GM12891 (cell line): ENCODE measurements at regions not wholly inside any gene's neighbourhood (a gene's known extent, or its start where the extent isn't known, plus 50 kb on each side); places are given as distances from the start of the nearest gene placed in this dataset.

ENCODE experiments used
- DNase-seq: peaks from one replicate; pipeline ENCODE4 v3.0.0; 2011; ENCODE audit warnings: low spot score; ENCODE audit not compliant: insufficient read length
- FAIRE-seq: peaks from 2 replicates; lab custom pipeline; 2011; peaks lifted over from hg19 to GRCh38; lab: Jason Lieb, UNC
- PAX5 ChIP-seq: IDR thresholded peaks from 2 replicates; pipeline ENCODE4 v1.6.1; 2011; ENCODE audit warnings: low read length, moderate library complexity, mild to moderate bottlenecking; ENCODE audit not compliant: insufficient read depth, severe bottlenecking
- POLR2A ChIP-seq: IDR thresholded peaks from 2 replicates; pipeline ENCODE4 v1.6.1; 2011; ENCODE audit warnings: low read depth, low read length, control low read depth
- POLR2AphosphoS5 ChIP-seq: IDR thresholded peaks from 2 replicates; pipeline ENCODE4 v1.6.1; 2011; ENCODE audit warnings: low read depth, low read length, control low read depth
- POU2F2 ChIP-seq: IDR thresholded peaks from 2 replicates; pipeline ENCODE4 v1.6.1; 2011; ENCODE audit warnings: low read depth, mild to moderate bottlenecking, control low read depth, low read length, moderate library complexity
- SPI1 ChIP-seq: IDR thresholded peaks from 2 replicates; pipeline ENCODE4 v1.6.1; 2011; ENCODE audit warnings: low read depth, low read length, control low read depth
- TAF1 ChIP-seq: IDR thresholded peaks from 2 replicates; pipeline ENCODE4 v1.6.1; 2011; ENCODE audit warnings: low read depth, low read length, control low read depth

DNA sequence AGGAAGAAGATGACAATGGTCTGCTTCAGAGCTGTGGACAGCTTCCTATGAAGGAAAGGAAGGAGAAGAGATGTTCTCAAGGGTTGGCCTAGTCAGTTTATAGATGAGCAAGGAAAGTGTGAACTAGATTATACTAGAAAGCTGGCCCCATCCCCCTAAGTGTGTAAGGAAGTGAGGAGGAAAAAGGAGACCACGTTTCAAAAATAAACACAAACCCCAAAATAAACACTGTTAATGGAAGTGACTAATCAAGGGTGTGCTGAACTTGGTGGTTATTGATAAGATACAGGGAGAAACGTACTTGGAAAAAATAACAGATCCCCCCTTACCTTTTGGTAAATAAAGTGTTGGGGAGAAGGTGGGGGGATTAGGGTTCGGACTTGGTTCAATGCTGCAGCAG, 267.1 kb downstream of the SOX9 start:
- no peak for FAIRE-seq
- DNase-seq: no peak
- TF ChIP-seq POU2F2: no peak
- TF ChIP-seq POLR2A: no peak
- TF ChIP-seq POLR2AphosphoS5: no peak
- no peak for TF ChIP-seq SPI1
- no peak for TF ChIP-seq PAX5
- no peak for TF ChIP-seq TAF1

GRCh38 chr17:72388765-72389473, 268.1 kb downstream of the SOX9 start:
- no peak for DNase-seq
- TF ChIP-seq TAF1 (no peak), POLR2A (no peak), SPI1 (no peak), POU2F2 (no peak), PAX5 (no peak), POLR2AphosphoS5 (no peak)
- FAIRE-seq: no peak

DNA sequence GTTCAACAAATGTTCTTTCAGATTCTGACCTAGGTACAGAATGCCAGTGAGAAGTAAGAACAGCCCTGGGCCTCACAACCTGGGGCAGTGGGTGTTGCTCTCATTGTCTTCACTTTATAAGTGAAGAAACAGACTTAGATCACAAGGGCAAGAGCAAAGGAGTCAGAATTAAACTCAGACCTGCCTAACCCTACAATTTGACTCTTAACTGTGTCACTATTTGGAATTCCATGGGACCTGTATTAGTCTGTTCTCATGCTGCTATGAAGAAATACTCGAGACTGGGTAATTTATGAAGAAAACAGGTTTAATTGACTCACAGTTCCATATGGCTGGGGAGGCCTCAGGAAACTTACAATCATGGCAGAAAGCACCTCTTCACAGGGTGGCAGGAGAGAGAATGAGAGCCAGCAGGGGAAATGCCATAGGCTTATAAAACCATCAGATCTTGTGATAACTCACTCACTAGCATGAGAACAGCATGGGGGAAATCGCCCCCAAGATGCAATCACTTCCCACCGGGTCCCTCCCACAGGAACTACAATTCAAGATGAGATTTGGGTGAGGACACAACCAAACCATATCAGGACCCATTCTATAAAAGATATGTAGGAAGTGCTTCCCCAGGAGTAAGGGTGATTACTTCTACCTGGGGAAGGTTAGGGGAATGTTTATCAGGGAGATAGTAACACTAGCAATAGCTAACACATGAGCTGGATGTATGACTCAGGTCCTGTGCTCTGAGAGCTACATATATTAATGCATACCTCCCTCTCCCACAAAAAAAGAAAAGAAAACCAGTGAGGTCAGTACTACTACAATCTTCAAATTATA, 270.1 kb downstream of the SOX9 start:
- DNase-seq (no peak), FAIRE-seq (no peak)
- TF ChIP-seq POLR2A (no peak), TAF1 (no peak), PAX5 (no peak), POU2F2 (no peak), SPI1 (no peak), POLR2AphosphoS5 (no peak)

- FAIRE-seq: no peak
- no peak for DNase-seq
- TF ChIP-seq SPI1 (no peak), TAF1 (no peak), PAX5 (no peak), POU2F2 (no peak), POLR2A (no peak), POLR2AphosphoS5 (no peak)
These were observed 271.5 kb downstream of the SOX9 start for GRCh38 chr17:72392056-72393010.

GRCh38 chr17:72393553-72393952, 272.7 kb downstream of the SOX9 start:
- DNase-seq (no peak), FAIRE-seq (no peak)
- TF ChIP-seq POLR2AphosphoS5: no peak
- TF ChIP-seq POLR2A: no peak
- TF ChIP-seq TAF1: no peak
- TF ChIP-seq POU2F2: no peak
- TF ChIP-seq PAX5: no peak
- no peak for TF ChIP-seq SPI1

GRCh38 chr17:72394531-72394930, 273.7 kb downstream of the SOX9 start:
- FAIRE-seq (no peak), DNase-seq (no peak)
- no peak for TF ChIP-seq POLR2A
- no peak for TF ChIP-seq TAF1
- no peak for TF ChIP-seq POU2F2
- no peak for TF ChIP-seq PAX5
- TF ChIP-seq SPI1: no peak
- TF ChIP-seq POLR2AphosphoS5: no peak

DNA sequence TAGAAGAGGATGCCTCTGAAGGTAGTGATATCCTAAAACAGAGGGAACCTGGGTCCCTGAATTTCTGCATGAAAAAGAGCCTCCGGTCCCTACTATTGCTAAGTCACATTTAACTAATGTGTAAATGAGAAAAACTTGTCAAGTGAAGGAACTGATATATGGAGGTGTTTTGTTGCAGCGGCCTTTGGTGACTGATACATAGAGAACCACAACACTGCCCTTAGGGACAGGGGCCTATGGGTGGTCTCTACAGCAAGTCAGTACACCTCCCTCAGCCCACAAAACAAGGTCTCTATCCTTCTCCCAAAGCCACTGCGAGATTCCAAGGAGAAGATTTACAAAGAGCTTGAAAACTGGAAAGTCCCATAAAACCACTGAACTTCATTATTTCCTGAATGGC, 275.3 kb downstream of the SOX9 start:
- DNase-seq: no peak
- TF ChIP-seq POLR2A: no peak
- TF ChIP-seq PAX5: no peak
- FAIRE-seq: no peak

- TF ChIP-seq PAX5 (no peak), SPI1 (no peak), TAF1 (no peak), POLR2AphosphoS5 (no peak), POLR2A (no peak), POU2F2 (no peak)
- FAIRE-seq: no peak
- DNase-seq: no peak
These were observed 276.4 kb downstream of the SOX9 start for GRCh38 chr17:72397223-72397667.

GRCh38 chr17:72397687-72398086, 276.9 kb downstream of the SOX9 start:
- DNase-seq (no peak), FAIRE-seq (no peak)
- TF ChIP-seq POLR2AphosphoS5 (no peak), PAX5 (no peak), TAF1 (no peak), SPI1 (no peak), POLR2A (no peak), POU2F2 (no peak)
